ENCODE measurements at regions not wholly inside any gene's neighbourhood (a gene's known extent, or its start where the extent isn't known, plus 50 kb on each side); places are given as distances from the start of the nearest gene placed in this dataset.
A peak's percentile ranks its signal among the peaks of the same experiment; 100 is the strongest.

DNA sequence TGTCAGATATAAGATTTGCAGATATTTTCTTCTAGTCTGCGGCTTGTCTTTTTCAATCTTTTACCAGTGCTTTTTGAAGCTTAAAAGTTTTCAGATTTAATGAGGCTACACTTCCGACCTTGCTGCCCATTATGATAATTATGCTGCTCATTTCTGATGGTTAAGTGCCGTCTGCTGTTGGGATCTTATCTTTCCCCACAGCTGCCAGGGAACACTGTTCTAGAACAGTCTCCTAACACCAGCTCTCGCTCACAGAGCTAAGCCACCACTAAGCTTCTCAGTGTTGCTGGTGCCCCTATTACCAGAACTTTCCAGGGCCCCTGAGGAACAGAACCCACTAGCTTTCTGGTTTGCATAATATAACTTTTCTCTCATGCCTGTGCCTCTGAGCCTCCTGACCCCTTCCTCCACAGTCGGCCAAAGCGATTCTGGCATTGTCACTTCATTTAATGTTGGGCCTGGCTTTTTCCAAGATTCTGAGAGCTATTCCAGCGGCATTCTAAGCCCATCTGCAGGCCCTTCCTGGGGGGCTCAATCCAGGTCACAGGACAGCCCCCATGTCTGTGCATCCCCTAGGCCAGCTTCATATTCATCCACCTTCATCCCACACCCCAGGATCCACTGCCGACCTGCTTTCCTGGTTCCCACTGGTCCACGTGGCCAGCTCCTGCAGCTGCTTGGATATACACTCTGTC, 237.0 kb downstream of the PTPRU start:
- TF ChIP-seq RAD21 (conservative IDR thresholded peaks at IDR 0.05) (no peak), SMC3 (conservative IDR thresholded peaks at IDR 0.05; ENCODE audit: poor library complexity) (no peak), POLR2AphosphoS5 (IDR thresholded peaks at IDR 0.05) (no peak), MXI1 (conservative IDR thresholded peaks at IDR 0.05; ENCODE audit: poor library complexity, severe bottlenecking) (no peak), EP300 (conservative IDR thresholded peaks at IDR 0.05; ENCODE audit: poor library complexity, severe bottlenecking) (no peak), REST (IDR thresholded peaks at IDR 0.05; ENCODE audit: borderline replicate concordance) (no peak), EZH2 (IDR thresholded peaks at IDR 0.05; ENCODE audit: borderline replicate concordance, insufficient read depth, low read length, poor library complexity, severe bottlenecking) (no peak), TAF1 (IDR thresholded peaks at IDR 0.05; ENCODE audit: low read depth) (no peak)
- TF ChIP-seq, protein P1, sequence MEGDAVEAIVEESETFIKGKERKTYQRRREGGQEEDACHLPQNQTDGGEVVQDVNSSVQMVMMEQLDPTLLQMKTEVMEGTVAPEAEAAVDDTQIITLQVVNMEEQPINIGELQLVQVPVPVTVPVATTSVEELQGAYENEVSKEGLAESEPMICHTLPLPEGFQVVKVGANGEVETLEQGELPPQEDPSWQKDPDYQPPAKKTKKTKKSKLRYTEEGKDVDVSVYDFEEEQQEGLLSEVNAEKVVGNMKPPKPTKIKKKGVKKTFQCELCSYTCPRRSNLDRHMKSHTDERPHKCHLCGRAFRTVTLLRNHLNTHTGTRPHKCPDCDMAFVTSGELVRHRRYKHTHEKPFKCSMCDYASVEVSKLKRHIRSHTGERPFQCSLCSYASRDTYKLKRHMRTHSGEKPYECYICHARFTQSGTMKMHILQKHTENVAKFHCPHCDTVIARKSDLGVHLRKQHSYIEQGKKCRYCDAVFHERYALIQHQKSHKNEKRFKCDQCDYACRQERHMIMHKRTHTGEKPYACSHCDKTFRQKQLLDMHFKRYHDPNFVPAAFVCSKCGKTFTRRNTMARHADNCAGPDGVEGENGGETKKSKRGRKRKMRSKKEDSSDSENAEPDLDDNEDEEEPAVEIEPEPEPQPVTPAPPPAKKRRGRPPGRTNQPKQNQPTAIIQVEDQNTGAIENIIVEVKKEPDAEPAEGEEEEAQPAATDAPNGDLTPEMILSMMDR (IDR thresholded peaks at IDR 0.05; ENCODE audit: poor library complexity, severe bottlenecking), result no peak
- H3K27me3 ChIP-seq (ENCODE audit: insufficient read depth, low read depth, low read length), result no peaks in the 10 kb centered on the region

GRCh38 chr1:29471487-29472313, 235.4 kb downstream of the PTPRU start:
- Histone ChIP-seq H3K4me2 (ENCODE audit: low read length) (no peak overlapping the region), H3K9me3 (ENCODE audit: low read length) (peaks cover 2% of the 10 kb centered on the region), H3K79me2 (replicated peaks; ENCODE audit: insufficient read depth, low read length) (no peaks in the 10 kb centered on the region), H3K27ac (ENCODE audit: low read length) (no peak overlapping the region), H3K9me2 (ENCODE audit: insufficient read depth, low read length) (no peaks in the 10 kb centered on the region), H4K20me1 (ENCODE audit: insufficient read depth) (no peaks in the 10 kb centered on the region), H3K9ac (ENCODE audit: low read length) (no peak overlapping the region), H2AFZ (ENCODE audit: low read depth, low read length) (no peak overlapping the region), H3K36me3 (ENCODE audit: insufficient read depth, low read length) (no peaks in the 10 kb centered on the region), H3K4me3 (ENCODE audit: low read length) (no peak overlapping the region), H3F3A (ENCODE audit: insufficient read depth, low read length, poor library complexity, severe bottlenecking) (no peaks in the 10 kb centered on the region), H3K27me3 (ENCODE audit: insufficient read depth, low read depth, low read length) (no peaks in the 10 kb centered on the region)
- TF ChIP-seq RAD21 (conservative IDR thresholded peaks at IDR 0.05), result peak; percentile 33
- TF ChIP-seq EZH2 (IDR thresholded peaks at IDR 0.05; ENCODE audit: borderline replicate concordance, insufficient read depth, low read length, poor library complexity, severe bottlenecking), result no peak
- TF ChIP-seq REST (IDR thresholded peaks at IDR 0.05; ENCODE audit: borderline replicate concordance), result peak; percentile 40
- peak; percentile 24 for TF ChIP-seq EP300 (conservative IDR thresholded peaks at IDR 0.05; ENCODE audit: poor library complexity, severe bottlenecking)
- TF ChIP-seq, protein P1 (IDR thresholded peaks at IDR 0.05; ENCODE audit: poor library complexity, severe bottlenecking), result no peak
- TF ChIP-seq POLR2AphosphoS5 (IDR thresholded peaks at IDR 0.05), result peak; percentile 33
- peak; percentile 22 for TF ChIP-seq SMC3 (conservative IDR thresholded peaks at IDR 0.05; ENCODE audit: poor library complexity)
- TF ChIP-seq TAF1 (IDR thresholded peaks at IDR 0.05; ENCODE audit: low read depth), result no peak
- no peak for TF ChIP-seq MXI1 (conservative IDR thresholded peaks at IDR 0.05; ENCODE audit: poor library complexity, severe bottlenecking)

More for the DNA sequence above, 237.0 kb downstream of the PTPRU start:
- H3K36me3 ChIP-seq (ENCODE audit: insufficient read depth, low read length), result no peaks in the 10 kb centered on the region
- no peaks in the 10 kb centered on the region for H3K79me2 ChIP-seq (replicated peaks; ENCODE audit: insufficient read depth, low read length)
- no peak overlapping the region for H3K4me2 ChIP-seq (ENCODE audit: low read length)
- no peak overlapping the region for H3K9ac ChIP-seq (ENCODE audit: low read length)
- no peaks in the 10 kb centered on the region for H4K20me1 ChIP-seq (ENCODE audit: insufficient read depth)
- no peak overlapping the region for H2AFZ ChIP-seq (ENCODE audit: low read depth, low read length)
- H3K27ac ChIP-seq (ENCODE audit: low read length), result no peak overlapping the region
- no peak overlapping the region for H3K4me3 ChIP-seq (ENCODE audit: low read length)
- no peaks in the 10 kb centered on the region for H3F3A ChIP-seq (ENCODE audit: insufficient read depth, low read length, poor library complexity, severe bottlenecking)
- no peaks in the 10 kb centered on the region for H3K9me3 ChIP-seq (ENCODE audit: low read length)
- no peaks in the 10 kb centered on the region for H3K9me2 ChIP-seq (ENCODE audit: insufficient read depth, low read length)

All from neural cell (in vitro differentiated cells).